ENCODE measurements at regions not wholly inside any gene's neighbourhood (a gene's known extent, or its start where the extent isn't known, plus 50 kb on each side); places are given as distances from the start of the nearest gene placed in this dataset.
"Not testable (repeated sequence)": the region's sequence is repeated elsewhere in the genome, so short reads cannot be mapped to it uniquely, and the experiment has no call there.

DNA sequence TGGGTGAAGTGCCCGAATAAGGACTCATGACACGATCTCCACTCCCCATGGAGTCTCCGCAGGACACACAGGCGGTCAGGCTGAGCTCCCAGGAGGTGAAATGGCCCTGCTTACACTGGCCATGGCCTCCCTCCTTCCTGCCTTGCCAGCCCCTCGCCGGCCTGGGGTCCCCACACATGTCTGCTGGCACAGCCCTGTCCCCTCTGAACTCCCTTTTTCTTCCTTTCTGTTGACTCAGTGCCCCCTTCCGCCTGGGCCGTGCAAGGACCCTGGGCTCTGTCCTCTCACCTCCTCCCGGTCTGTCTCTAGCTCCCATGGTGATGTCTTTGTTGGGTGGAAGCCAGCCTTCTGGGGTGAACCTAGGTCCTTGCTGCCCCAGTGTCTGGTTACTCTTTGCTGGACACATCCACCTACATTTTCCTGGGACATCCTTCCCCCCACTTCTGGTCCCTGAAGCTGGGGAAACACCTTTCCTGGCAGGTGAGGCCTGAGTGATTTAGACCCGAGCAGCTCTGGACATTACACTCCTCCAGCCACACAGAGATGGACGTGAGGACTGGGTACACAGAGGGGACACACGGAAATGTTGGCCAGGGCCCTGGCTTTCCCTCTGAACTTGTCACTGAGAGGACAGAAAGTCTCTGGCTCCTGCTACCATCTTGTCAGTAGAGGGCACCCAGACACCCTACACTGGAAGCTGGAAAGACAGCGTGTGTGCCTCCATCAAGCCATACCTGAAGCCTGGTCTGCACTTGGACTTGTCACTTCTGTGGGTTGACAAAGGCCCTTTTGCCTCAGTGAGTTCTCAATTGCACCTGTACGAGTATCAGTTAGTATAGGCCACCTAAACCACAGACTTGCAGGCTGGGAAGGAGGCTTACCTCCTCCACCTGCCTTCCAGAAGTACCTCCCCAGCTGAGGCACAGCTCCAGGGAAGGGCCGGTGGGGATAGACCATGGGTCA lies 864.3 kb downstream of the TBC1D22A start:
- DNase-seq (ENCODE audit: low read depth in 2 of 2) = no peak

DNA sequence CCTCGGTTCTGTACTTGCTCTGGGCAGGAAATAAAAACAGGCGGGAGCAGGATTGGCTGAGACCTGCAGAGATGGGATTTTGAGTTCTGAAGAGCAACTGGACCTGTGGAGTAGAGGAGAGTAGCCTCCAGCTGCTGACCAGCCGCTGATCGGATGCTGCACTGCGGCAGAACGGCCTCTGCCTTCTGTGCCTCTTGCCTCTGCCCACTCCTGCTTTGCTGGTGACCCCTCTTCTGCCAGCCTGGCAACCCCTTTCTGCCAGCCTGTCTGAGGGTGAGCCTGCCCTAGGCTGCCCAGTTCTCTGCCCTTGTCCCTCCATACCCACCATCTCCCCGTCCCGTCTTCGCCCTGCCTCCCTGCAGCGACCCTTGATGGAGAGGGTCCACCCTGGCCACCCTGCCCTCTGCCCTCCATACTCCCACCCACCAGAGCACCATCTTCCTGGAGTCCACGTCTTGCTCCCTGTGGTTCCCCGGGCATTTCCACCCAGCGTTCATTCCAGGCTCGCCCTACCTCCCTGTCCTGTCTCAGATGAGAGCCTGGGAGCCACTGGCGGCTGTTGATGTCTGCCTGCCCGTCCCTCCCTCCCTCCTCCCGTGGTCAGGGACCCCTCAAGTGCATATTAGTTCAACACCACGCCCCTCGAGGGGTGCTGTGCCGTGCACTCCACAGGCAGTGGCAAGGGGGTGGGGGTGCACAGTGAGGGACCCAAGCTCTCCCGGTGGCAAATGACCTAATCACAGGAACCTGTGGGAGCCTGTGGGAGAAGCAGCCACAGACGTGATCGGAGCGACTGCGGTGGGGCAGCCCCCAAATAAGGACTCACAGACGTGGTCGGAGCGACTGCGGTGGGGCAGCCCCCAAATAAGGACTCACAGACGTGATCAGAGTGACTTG lies 863.3 kb downstream of the TBC1D22A start:
- DNase-seq (ENCODE audit: low read depth in 2 of 2) = no peak

DNA sequence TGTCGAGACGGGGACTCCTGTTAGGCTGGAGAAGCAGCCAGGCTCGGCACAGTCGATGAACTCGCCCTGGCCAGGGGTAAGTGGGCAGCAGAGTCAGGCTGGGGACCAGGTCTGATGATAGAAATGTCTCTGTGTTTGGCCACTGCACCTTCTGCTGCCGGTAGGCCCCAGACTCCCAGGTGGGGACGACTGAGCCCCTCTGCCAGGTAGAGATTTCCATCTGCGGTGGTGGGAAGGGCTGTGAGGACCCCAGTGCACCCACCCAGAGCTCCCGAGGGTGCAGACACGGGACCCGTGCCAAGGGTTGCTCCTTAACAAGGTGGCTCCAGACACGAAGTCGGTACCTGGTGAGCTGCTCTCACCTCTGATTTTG lies 862.5 kb downstream of the TBC1D22A start:
- DNase-seq (ENCODE audit: low read depth in 2 of 2) = no peak

DNA sequence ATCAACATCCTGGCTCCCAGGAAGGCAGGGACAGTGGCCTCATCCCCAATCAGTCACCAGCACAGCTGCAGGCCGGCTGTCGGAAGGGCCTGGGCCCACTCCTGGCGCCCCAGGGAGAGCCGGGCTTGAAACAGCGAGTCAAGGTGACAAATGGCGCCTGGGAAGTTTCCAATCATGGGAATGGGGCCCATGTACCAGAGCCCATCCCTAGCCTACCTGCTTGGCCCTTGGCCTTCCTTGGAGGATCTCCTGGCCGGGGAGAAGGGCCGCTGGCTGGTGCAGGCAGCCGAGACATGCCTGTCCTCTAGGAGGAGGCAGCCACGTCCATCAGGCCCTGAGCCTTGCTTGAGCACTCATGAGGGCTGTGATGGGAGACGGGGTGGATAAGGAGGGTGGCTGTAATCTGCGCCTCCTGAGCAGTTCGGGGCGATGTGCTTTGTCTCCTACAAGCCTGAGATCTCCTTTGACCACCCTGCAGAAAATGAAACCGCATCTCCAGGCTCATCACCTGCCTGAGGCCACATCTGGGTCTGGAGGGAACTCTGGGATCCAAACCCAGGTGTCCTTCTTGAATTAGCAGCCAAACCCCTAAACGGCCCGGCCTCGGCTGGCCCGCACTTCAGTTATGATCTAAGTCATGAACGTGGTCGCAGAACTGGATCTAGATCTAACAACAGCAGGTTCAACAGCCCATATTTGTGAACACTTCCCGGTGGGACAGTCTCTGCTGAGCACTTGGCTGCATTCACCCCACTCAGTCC lies 862.0 kb downstream of the TBC1D22A start:
- no peak for DNase-seq (ENCODE audit: low read depth in 2 of 2)

DNA sequence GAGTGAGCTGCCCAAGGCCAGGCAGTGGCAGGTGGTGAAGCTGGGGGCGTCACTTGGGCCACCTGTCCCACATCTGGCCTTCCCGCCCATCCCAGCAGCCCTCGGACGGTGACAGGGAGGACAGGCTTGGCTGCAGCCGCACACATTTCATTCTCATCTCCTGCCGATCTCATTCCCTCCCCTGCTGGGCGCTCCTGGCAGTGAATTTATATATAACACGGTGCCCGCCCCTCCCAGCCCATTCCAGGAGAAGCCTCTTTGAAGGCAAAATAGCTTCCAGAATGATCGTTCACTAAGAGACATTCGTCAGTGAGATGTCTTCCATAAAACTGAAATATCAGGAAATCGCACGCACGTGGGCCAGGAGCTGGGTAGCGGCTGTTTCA lies 861.3 kb downstream of the TBC1D22A start:
- DNase-seq (ENCODE audit: low read depth in 2 of 2) = no peak

DNA sequence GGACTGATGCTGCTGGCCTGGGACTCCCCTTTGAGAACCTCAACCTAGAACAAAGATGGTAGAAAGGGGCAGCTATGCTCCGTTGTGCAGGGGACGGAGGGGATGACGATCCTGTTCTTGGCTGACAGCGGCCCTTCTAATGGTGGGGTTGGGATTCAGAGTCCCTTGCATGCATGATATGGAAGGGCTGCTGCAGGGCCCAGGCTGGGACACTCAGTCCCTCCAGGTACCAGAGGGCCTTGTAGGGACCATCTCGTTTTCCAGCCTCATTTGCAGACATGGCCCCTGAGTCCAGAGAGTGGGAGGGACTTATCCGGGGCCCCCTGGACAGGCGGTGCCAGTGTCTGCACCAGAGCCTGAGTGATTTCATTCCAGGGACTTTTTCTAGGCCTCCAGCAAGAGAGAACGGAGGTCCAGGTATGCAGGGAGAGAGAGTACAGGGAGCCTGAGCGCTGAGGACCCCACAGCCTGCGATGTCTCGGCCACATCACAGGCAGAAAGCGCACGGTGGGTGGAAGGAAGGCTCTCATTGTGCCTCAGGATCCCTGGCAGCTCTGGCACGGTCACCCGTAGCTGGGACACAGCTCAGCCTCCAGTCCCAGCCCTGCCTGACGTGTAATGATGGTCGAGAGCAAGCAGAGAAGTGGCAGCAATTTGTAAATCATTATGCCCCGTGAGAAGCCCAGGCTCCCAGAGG lies 860.8 kb downstream of the TBC1D22A start:
- no peak for DNase-seq (ENCODE audit: low read depth in 2 of 2)

DNA sequence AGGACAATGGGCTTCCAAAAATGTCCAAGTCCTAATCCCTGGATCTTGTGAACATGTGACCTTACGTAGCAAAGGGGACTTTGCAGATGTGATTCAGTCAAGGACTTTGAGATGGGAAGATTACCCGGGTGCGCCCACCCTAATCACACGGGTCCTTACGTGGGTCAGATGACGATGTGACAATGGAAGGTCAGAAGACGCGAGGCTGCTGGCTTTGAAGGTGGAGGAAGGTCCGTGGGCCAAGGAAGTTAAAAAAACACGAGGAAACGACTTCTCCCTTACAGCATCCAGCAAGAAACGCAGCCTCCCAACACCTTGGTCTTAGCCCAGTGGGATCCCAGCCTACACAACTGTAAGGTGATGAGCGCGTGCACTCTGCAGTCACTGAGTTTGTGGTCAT lies 860.1 kb downstream of the TBC1D22A start:
- DNase-seq (ENCODE audit: low read depth in 2 of 2) = no peak

DNA sequence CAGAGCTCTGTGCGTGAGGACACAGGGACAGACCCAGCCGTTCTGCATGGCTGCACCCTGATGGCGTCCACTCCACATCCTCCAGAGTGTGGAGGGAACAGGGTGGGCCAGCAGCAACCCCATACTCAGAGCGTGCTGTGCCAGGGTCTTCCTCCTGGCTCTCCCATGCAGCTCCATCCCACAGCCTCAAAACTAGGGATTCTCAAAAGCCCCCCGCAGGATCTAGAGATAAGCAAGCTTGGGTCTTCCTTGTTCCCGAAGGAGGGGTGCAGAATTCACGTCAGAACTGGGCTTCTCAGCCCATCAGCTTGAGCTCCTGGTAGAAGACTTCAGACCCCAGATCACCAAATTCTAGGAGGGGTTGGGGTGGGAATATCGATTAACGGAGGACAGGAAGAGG lies 858.8 kb downstream of the TBC1D22A start:
- DNase-seq (ENCODE audit: low read depth in 2 of 2) = no peak

DNA sequence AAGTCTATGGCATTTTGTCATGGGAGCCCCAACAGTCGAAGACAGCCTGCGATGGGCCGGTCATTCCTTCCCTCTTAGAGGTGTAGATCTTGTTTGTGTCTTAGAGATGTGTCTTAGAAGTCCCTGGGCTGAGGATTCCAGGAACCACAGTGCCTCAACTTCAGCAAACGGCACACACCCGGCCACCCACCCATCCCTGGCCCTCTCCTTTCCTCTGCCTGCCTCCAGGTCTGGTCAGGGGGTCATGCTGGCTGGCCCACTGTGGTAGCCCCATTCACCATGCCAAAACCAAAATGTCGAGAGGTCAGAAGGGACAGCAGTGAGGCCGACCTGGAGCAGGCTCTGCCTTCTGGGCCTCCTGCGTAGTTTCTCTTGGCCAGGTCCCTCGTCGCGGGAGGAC lies 857.9 kb downstream of the TBC1D22A start:
- DNase-seq (ENCODE audit: low read depth in 2 of 2) = no peak

DNA sequence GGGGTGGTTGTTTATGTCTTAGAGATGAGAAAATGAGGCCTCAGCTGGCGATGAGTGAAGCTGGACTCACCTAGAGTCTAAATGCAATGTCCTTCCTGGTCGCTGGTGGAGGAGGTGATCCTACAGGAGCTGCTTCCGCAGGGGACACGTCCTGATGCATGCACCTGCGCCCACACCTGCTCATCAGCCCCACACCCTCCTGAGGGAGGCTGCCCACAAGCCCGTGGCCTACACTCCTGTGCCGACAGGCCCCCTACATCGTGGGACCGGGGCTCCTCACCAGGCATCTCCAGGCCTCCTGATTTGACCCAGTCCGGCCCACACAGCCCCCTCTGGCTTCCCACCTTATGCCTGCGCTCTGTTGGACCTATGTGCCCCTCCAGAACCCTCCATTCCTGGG lies 857.2 kb downstream of the TBC1D22A start:
- no peak for DNase-seq (ENCODE audit: low read depth in 2 of 2)

DNA sequence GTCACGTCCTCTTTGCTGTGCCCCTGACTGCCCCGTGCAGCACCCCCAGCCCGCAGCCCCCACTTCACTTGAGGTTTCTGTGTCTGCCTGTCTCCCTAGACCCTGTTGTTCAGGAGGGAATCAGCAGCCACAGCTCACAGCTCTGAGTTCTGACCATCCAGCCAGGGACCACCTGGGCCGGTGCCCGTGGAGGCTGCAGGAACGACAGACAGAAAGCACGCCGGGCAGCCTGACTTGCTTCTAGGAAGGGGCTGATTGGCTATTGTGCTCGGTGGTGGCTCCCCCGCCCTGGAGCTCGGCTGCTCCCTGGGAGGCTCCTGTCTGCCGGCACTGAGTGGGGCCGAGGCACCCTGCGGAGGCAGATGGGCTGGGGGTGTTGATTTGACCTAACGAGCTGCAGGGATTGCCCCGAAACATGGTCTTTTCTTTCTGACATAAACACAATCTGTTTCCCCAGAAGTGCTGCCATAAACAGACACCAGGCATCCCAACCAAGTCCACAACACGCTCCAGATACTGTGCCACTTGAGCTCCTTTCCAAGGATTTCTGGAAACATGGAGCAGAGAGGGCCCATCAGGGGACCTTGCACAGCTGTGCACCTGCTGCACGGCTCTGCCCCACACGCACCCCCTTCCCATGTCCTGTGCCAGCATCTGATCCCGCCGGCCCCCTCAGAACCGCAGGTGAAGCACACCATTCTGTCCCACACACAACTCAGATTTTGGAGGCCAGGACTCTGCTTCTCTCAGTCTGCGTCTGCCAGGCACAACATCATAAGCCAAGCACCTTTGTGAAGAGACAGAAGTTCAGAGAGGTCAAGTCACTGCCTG lies 855.9 kb downstream of the TBC1D22A start:
- no peak for DNase-seq (ENCODE audit: low read depth in 2 of 2)

DNA sequence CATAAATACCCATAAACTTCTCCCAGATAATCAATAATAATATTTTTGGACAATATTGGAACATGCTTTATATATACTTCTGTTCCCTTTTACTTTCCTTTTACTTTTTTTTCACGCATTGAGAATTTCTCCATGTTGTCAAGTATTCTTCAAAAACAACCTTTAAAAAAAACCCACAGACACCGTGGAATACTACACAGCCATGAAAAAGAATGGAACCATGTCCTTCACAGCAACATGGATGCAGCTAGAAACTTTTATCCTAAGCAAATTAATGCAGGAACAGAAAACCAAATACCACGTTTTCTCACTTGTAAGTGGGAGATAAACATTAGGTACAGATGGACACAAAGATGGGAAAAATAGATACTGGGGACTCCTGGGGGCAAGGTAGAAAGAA lies 854.7 kb downstream of the TBC1D22A start:
- DNase-seq (ENCODE audit: low read depth in 2 of 2) = no peak

DNA sequence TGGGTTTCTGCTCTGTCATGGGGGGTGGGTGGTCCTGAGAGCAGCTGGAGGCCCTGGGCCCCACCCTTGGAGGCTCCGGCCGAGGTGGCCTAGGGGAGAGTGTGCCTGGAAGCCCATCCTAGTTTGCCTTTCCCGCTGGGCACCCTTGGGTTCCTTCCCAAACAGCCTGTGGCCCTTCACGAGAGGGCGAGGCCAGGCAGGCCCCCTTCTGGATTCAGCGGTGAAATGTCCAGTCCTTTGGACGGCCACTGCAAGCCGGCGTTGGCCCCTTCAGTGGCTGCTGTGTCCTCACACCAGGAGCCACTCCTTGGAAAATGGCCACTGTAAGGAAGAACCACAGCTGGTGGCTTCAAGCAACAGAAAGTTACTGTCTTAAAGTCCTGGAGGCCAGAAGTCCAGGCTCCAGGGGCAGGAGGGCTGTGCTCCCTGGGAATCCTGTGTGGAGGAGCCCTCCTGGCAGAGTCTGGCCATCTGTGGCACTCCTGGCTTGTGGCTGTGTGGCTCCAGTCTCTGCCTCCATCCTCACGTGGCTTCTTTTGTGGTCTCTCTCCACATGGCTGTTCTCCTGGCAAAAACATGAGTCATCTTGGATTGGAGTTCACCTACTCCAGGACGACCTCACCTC lies 854.1 kb downstream of the TBC1D22A start:
- DNase-seq (ENCODE audit: low read depth in 2 of 2) = no peak

DNA sequence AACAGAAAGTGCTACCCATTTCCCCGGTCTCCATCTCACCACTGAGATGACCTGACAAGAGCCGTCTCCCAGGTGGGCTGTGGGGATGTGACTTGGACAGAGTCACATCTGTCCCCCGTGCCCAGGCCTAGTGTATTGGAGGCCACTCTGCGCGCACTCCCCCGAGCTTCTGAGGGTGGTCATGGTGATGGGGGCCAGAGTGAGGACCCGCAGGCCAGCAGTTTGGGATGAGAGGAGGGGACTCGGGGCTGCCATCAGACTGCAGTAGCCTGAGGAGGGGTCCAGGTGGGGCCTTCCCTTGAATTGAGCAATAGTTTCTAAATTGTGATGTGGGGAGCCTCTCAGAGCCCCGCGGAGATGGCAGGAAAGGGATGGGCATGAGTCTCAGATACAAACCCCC lies 852.6 kb downstream of the TBC1D22A start:
- DNase-seq (ENCODE audit: low read depth in 2 of 2) = no peak

DNA sequence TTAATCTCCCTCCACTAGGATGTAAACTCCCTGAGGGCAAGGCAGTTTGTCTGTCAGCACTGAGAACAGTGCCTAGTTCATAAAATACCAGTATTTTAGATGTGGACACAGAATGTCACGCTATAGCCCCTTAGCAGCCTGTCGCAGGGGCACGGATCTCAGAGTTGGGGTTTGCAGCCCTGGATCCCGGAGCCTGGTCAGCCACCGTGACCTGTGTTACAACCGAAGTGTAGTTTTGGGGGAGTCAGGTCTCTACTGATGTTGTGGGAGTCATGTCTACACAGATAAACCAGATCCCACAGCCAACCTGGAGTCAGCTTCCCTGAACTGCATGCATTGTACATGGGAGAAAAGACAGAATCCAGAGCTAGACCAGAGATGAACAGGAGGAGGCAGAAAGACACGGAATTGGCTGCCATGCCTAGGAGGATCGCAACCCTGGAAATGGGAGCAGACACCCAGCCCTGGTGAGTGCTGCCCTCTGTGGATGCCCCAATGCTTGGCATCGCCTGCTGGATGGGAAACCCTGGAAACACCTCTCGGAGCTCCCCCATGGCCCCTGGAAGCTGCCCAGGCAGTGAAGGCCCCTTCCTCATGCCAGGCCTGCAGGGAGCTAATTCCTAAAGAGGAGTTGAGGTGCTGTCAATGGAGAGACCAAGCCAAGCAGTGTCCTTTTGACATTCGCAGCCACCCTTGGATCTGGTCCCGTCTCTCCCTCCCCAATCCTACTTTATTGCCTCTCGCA lies 851.3 kb downstream of the TBC1D22A start:
- no peak for DNase-seq (ENCODE audit: low read depth in 2 of 2)

DNA sequence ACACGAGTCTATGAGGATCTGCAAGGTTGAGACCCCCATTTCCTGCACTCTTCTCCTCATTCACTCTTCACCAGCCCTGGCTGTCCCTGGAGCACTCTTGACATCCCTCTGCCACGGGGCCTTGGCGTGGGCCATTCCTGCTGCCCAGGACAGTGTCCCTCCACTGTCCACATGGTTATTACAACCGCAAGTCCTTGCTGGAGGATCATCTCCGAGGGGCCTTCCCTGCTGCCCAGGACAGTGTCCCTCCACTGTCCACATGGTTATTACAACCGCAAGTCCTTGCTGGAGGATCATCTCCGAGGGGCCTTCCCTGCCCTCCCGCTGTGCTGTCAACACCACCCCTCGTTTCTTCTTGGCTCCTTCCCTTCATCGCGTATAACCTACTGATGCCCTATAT lies 850.7 kb downstream of the TBC1D22A start:
- DNase-seq (ENCODE audit: low read depth in 2 of 2) = not testable (repeated sequence)

DNA sequence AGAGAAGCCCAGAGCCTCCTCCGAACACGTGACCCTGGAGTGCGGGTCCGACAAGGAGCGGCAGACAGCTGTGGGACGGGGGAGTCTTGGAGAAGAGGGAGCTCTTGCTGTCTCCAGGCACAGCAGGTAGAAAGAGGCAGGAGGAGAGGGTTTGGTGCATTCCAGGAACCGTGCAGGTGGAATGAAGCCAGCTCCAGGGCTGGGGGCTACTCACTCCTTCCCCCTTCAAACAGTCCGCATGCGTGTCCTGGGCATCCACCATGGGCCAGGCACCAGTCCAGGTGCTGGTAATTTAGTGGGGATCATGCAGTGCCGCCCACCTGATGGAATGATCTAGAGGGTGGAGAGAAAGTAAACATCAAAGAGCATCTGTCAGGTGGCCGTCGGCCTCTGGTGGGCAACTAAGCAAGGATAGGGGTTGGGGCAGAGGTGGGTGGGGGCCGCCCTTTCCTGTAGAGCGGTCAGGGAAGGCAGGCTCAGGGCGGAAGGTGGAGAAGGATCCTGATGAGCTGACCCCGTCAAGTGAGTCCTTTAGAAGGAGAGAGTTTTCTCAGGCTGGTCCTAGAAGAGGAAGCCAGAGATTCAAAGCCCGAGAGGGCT lies 850.0 kb downstream of the TBC1D22A start:
- no peak for DNase-seq (ENCODE audit: low read depth in 2 of 2)

DNA sequence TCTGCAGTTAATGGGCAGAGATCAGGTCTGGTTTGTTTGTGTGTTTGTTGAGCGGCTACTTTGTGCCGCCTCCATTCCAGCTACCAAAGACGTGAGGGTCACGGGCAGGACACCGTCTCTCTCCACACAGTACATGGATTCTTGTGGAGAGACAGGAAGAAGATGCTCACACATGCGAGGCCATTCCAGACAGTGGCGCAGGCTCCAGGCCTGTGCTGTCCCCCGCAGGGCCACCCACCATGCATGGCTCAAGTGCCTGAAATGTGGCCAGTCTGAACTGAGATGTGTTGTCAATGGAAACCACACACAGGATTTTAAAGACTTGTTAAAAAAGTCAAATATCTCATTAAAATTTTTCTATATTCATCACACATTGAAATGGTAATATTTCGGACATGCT lies 848.3 kb downstream of the TBC1D22A start:
- no peak for DNase-seq (ENCODE audit: low read depth in 2 of 2)

DNA sequence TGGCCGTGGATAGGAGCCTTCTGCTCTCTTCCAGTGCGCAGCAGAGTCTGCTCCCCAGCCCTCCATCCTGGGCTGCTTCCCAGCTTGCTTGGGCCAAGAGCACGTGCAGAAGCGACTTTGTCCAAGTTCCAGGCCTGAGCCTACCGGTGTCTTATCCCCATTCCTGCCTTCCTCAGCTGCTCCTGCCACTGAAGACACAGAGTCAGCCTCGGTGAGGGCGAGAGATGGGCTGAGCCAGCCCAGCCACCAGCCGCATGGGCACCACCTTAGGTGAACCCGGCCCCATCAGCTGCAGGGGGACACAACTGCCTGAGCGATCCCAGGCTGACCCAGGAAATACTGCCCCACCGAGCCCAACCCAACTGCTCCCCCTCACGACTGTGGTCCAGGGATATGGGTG lies 847.8 kb downstream of the TBC1D22A start:
- DNase-seq (ENCODE audit: low read depth in 2 of 2) = no peak

All from dermis microvascular lymphatic vessel endothelial cell (primary cell).